SJCRH30 (cell line): ENCODE measurements at regions not wholly inside any gene's neighbourhood (a gene's known extent, or its start where the extent isn't known, plus 50 kb on each side); places are given as distances from the start of the nearest gene placed in this dataset.
"Not testable (repeated sequence)": the region's sequence is repeated elsewhere in the genome, so short reads cannot be mapped to it uniquely, and the experiment has no call there.

Experiments used
- DNase-seq, 2 experiments: peaks; one replicate each; pipeline ENCODE4 v3.0.0-alpha.2; 2015 to 2020
- H3K27ac ChIP-seq: fragments of 250-450 bp; sonication (Bioruptor Pico); 2 replicates; pipeline ENCODE4 v1.5.1; 2020; ENCODE audit warnings: mild to moderate bottlenecking, moderate library complexity
- H3K27me3 ChIP-seq: fragments of 250-450 bp; sonication (Bioruptor Pico); 2 replicates; pipeline ENCODE4 v1.5.1; 2020; ENCODE audit warnings: mild to moderate bottlenecking, moderate library complexity
- H3K36me3 ChIP-seq: fragments of 250-450 bp; sonication (Bioruptor Pico); 2 replicates; pipeline ENCODE4 v1.5.1; 2020; ENCODE audit warnings: mild to moderate bottlenecking, moderate library complexity
- H3K4me1 ChIP-seq: fragments of 250-450 bp; sonication (Bioruptor Pico); 2 replicates; pipeline ENCODE4 v1.5.1; 2020; ENCODE audit warnings: mild to moderate bottlenecking, moderate library complexity
- H3K4me3 ChIP-seq: fragments of 250-450 bp; sonication (Bioruptor Pico); 2 replicates; pipeline ENCODE4 v1.5.1; 2020; ENCODE audit warnings: mild to moderate bottlenecking, moderate library complexity
- H3K9me3 ChIP-seq: fragments of 250-450 bp; sonication (Bioruptor Pico); replicated peaks from 2 replicates; pipeline ENCODE4 v1.5.1; 2020; ENCODE audit warnings: mild to moderate bottlenecking, moderate library complexity

- not testable (repeated sequence) for H3K36me3 ChIP-seq, H3K27me3 ChIP-seq, DNase-seq, H3K4me1 ChIP-seq, H3K4me3 ChIP-seq, H3K27ac ChIP-seq, H3K9me3 ChIP-seq
These were observed 649.9 kb downstream of the RNF144A start for GRCh38 chr2:7567116-7567515.

GRCh38 chr2:7567646-7568045 is 650.4 kb downstream of the RNF144A start:
- Histone ChIP-seq H3K27ac (no peak overlapping the region), H3K4me1 (no peaks in the 10 kb centered on the region), H3K9me3 (no peaks in the 10 kb centered on the region), H3K4me3 (no peak overlapping the region), H3K36me3 (no peaks in the 10 kb centered on the region), H3K27me3 (peaks cover 4% of the 10 kb centered on the region; the same call in 1 of the 2 replicates)
- DNase-seq = no peak

DNA sequence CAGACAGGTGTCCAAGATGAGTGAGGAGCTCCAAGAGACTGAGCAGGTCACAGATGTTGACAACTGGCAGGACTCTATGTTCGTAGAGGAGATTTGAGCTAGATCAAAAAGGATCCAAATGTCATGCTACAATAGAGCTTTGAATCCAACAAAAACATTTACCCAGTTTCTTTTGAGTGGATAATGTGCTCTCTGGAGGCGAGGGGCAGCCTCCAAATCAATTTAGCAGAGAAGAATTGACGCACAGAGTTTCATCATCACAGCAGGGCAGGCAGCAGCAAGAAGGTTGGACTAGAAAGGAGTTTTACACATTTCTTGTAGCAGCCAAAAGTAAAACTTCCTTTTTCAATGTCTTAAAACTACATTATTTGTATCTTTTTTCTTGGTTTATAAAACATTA is 653.0 kb downstream of the RNF144A start:
- DNase-seq = no peak
- no peaks in the 10 kb centered on the region for H3K4me1 ChIP-seq
- peaks cover 4% of the 10 kb centered on the region; the same call in 1 of the 2 replicates for H3K27me3 ChIP-seq
- H3K4me3 ChIP-seq = no peak overlapping the region
- H3K27ac ChIP-seq = no peak overlapping the region
- no peaks in the 10 kb centered on the region for H3K36me3 ChIP-seq
- no peaks in the 10 kb centered on the region for H3K9me3 ChIP-seq

DNA sequence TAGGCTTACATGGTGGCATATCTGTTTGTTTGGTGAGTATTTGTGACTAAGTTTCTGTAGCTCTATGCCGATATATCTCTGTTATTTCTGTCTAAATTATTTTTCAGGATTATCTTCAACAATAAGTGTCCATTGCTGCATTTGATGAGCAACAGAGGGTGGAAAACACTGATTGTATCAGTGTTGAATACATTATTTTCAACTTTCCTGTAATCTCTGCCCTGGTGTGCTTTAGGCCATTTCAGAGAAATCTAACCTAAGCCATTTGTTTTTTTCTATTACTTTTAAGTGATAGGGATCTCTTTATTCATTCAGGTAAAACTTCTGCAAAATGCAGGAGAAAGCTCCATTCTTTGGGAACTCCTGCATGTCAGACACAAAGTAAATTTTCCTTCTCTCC is 654.5 kb downstream of the RNF144A start:
- Histone ChIP-seq H3K36me3 (no peaks in the 10 kb centered on the region), H3K9me3 (no peaks in the 10 kb centered on the region), H3K4me3 (no peak overlapping the region), H3K27me3 (0 out of 2 replicates have a peak, but pooled peaks cover 4% of the 10 kb centered on the region), H3K4me1 (no peaks in the 10 kb centered on the region), H3K27ac (no peak overlapping the region)
- DNase-seq = no peak

GRCh38 chr2:7572450-7572849 is 655.2 kb downstream of the RNF144A start:
- Histone ChIP-seq H3K36me3 (no peaks in the 10 kb centered on the region), H3K9me3 (no peaks in the 10 kb centered on the region), H3K27me3 (0 out of 2 replicates have a peak, but pooled peaks cover 4% of the 10 kb centered on the region), H3K4me3 (no peak overlapping the region), H3K27ac (no peak overlapping the region), H3K4me1 (no peaks in the 10 kb centered on the region)
- no peak for DNase-seq

DNA sequence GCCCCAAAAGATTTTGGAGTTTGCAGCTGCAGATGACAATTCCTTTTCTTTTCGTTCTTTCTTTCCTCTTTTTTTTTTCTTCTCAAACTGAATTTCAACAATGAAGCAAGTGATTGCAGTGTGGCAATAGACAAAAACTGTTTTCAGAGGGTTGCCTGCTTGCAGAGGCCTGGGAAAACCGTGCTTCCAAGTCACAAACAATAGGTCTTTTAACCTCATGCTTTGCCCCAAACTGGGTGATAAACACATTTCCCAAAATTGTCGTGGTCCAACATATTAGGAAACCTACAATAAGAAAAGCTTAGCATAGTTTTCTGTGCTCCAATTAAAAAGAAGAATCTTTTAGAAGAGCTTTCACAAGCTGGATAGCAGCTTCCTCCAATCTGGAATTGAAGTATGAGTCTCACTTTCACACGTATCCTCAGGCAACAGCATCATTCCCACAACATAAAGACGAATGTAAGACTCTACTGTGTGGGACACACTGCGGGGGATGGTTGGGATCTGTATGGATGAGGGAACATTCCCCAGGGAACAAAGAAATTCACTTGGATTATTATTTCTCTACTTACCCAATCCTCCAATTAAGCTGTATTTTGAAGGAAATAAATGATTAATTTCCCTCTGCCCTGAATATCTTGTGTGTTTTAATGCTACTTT is 656.1 kb downstream of the RNF144A start:
- Histone ChIP-seq H3K4me3 (no peak overlapping the region), H3K27me3 (0 out of 2 replicates have a peak, but pooled peaks cover 4% of the 10 kb centered on the region), H3K4me1 (no peaks in the 10 kb centered on the region), H3K9me3 (no peaks in the 10 kb centered on the region), H3K36me3 (no peaks in the 10 kb centered on the region), H3K27ac (no peak overlapping the region)
- no peak for DNase-seq

DNA sequence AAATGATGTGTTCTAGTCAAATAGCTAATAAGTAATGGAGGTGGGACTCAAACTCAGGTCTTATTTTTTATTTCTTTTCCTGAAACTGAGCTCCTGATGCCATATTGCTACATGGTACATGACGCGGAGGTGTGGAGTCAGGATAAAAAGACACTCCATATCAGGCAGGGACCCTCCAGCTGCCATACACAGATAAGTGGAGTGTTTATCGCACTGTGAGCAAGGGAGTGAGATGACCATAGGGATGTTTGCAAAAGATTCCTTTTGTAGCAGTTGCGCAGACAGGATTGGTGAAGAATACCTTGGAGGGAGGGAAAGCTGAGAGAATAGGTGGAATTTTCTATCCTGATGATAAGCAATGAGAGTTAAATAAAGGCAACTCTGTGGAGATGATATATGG is 657.2 kb downstream of the RNF144A start:
- H3K27me3 ChIP-seq = 0 out of 2 replicates have a peak, but pooled peaks cover 4% of the 10 kb centered on the region
- no peak for DNase-seq
- H3K27ac ChIP-seq = no peak overlapping the region
- H3K9me3 ChIP-seq = no peaks in the 10 kb centered on the region
- no peaks in the 10 kb centered on the region for H3K36me3 ChIP-seq
- H3K4me3 ChIP-seq = no peak overlapping the region
- H3K4me1 ChIP-seq = no peaks in the 10 kb centered on the region

DNA sequence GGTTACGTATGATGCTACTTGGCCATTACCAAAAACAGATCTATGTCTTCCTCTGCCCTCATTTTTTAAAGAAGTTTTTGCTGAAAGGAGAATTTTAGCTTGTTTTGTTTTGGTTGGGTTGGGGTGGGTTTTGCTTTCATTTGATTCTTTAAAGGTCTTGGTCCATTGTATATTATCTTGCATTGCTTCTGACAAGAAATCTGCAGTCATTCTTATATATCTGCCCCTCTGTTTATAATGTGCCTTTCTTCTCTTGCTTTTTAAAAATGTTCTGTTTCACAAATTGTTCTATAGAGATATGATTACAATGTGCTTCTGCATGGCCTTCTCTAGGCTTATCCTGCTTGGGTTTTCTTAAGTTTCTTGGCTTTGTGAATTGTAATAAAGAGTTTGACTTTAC is 660.6 kb downstream of the RNF144A start:
- no peak overlapping the region for H3K27ac ChIP-seq
- DNase-seq = no peak

DNA sequence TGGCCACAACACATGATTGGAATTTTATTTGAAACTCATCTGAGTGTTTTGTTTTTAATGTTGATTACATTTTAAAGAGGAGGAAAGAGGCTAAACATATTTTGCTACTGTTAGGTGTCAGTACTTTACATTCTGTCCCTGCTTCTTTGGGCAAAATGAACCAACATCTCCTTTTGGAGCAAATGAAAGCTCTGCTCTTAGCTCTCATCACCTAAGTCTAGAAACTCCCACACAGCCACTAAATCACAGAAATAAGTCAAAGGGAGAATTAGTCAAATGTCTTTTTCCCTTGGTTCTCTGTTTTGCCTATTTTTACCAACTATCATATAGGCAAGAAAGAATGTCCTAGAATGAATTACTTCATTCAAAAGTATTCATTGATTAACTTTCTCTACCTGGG is 666.8 kb downstream of the RNF144A start:
- Histone ChIP-seq H3K4me3 (no peak overlapping the region), H3K9me3 (no peaks in the 10 kb centered on the region), H3K4me1 (no peaks in the 10 kb centered on the region), H3K27ac (no peak overlapping the region), H3K36me3 (no peaks in the 10 kb centered on the region), H3K27me3 (no peaks in the 10 kb centered on the region)
- no peak for DNase-seq

More for the DNA sequence above, 660.6 kb downstream of the RNF144A start:
- Histone ChIP-seq H3K36me3 (no peaks in the 10 kb centered on the region), H3K9me3 (no peaks in the 10 kb centered on the region), H3K27me3 (no peaks in the 10 kb centered on the region), H3K4me1 (no peaks in the 10 kb centered on the region), H3K4me3 (no peak overlapping the region)

- Histone ChIP-seq H3K4me1 (no peaks in the 10 kb centered on the region), H3K27ac (no peak overlapping the region), H3K27me3 (no peaks in the 10 kb centered on the region), H3K9me3 (no peaks in the 10 kb centered on the region), H3K4me3 (no peak overlapping the region), H3K36me3 (no peaks in the 10 kb centered on the region)
- no peak for DNase-seq
These were observed 669.7 kb downstream of the RNF144A start for GRCh38 chr2:7586898-7587297.

DNA sequence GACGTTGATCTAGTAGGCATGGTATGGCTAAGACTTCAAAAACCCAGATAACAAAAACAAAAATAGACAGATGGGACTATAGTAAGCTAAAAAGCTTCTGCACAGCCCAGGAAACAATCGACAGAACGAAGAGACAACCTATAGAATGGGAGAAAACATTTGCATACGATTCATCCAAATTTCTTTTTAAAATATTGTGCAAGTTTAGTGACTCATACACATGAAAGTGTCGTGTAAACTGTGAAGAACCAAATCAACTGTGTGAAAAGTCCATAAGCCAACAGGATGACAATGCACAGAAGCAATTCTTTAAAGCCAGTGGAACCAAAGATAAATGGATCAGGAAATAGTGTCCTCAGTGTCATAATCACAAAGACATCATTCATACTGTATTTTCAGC is 671.1 kb downstream of the RNF144A start:
- Histone ChIP-seq H3K4me1 (no peaks in the 10 kb centered on the region), H3K4me3 (no peak overlapping the region)

DNA sequence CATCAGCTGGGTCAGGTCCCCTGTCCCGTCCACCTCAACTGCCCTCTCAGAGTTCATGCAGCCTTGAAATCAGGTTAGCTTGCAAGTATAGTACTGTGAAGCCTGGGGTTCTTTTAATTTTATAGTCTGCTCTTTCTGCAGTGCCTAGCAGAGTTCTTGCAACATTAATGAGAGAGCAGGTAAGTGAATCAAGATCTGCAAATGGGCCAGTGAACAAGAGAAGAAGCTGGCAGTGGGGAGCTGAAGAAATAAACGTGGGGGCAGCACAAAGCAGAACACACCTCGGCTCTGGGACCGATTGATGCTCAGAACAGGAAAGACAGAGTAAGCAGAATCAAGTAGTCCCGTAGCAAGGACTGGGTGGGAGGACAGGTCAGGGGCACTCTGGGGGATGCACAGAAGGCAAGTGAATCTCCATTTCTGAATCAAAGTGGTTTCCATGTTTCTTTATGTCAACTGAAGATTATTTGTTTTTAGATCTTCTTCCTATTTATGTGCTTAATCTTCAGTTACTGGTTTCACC is 675.5 kb downstream of the RNF144A start:
- H3K4me3 ChIP-seq = no peak overlapping the region
- H3K27me3 ChIP-seq = no peaks in the 10 kb centered on the region
- no peaks in the 10 kb centered on the region for H3K36me3 ChIP-seq
- H3K4me1 ChIP-seq = no peaks in the 10 kb centered on the region
- DNase-seq = no peak
- H3K27ac ChIP-seq = no peak overlapping the region
- no peaks in the 10 kb centered on the region for H3K9me3 ChIP-seq

More for the DNA sequence above, 671.1 kb downstream of the RNF144A start:
- Histone ChIP-seq H3K27ac (no peak overlapping the region), H3K27me3 (no peaks in the 10 kb centered on the region), H3K9me3 (no peaks in the 10 kb centered on the region), H3K36me3 (no peaks in the 10 kb centered on the region)
- no peak for DNase-seq

DNA sequence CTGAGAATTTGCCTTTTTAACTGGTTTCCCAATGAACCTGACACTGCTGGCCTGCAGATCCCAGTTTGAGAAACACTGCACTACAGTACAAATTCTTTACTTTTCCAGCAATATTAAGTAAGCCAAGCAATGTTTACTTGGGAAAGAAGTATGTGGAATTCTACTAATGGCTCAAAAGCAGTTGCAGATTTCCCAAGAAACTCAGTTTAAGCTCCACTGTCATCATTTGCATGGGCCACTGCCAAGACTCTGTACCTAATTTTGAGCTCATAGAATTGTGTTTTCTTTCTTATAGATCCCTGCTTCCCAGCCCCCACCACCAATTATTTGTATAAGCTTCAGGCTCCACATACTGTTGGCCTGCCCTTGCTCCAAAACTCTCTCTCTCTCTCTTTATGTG is 676.1 kb downstream of the RNF144A start:
- H3K4me1 ChIP-seq = no peaks in the 10 kb centered on the region
- H3K27me3 ChIP-seq = no peaks in the 10 kb centered on the region
- H3K36me3 ChIP-seq = no peaks in the 10 kb centered on the region
- no peak overlapping the region for H3K4me3 ChIP-seq
- no peaks in the 10 kb centered on the region for H3K9me3 ChIP-seq
- H3K27ac ChIP-seq = no peak overlapping the region
- DNase-seq = peak in 1 of 2 experiments; percentile 11

GRCh38 chr2:7594211-7594610 is 677.0 kb downstream of the RNF144A start:
- DNase-seq = peak in 1 of 2 experiments; percentile 10
- no peak overlapping the region for H3K27ac ChIP-seq
- H3K4me1 ChIP-seq = no peaks in the 10 kb centered on the region
- H3K4me3 ChIP-seq = no peak overlapping the region
- no peaks in the 10 kb centered on the region for H3K36me3 ChIP-seq
- H3K9me3 ChIP-seq = no peaks in the 10 kb centered on the region
- no peaks in the 10 kb centered on the region for H3K27me3 ChIP-seq

GRCh38 chr2:7595206-7595605 is 678.0 kb downstream of the RNF144A start:
- Histone ChIP-seq H3K4me3 (no peak overlapping the region), H3K36me3 (no peaks in the 10 kb centered on the region), H3K9me3 (no peaks in the 10 kb centered on the region), H3K4me1 (no peaks in the 10 kb centered on the region), H3K27ac (no peak overlapping the region), H3K27me3 (no peaks in the 10 kb centered on the region)
- DNase-seq = peak in 1 of 2 experiments; percentile 9

- no peak overlapping the region for H3K27ac ChIP-seq
- no peaks in the 10 kb centered on the region for H3K4me1 ChIP-seq
- DNase-seq = no peak
- no peaks in the 10 kb centered on the region for H3K9me3 ChIP-seq
- no peaks in the 10 kb centered on the region for H3K27me3 ChIP-seq
- H3K4me3 ChIP-seq = no peak overlapping the region
- no peaks in the 10 kb centered on the region for H3K36me3 ChIP-seq
These were observed 681.2 kb downstream of the RNF144A start for GRCh38 chr2:7598402-7598801.
